ENCODE measurements at regions not wholly inside any gene's neighbourhood (a gene's known extent, or its start where the extent isn't known, plus 50 kb on each side); places are given as distances from the start of the nearest gene placed in this dataset.
"Not testable (repeated sequence)": the region's sequence is repeated elsewhere in the genome, so short reads cannot be mapped to it uniquely, and the experiment has no call there.

DNA sequence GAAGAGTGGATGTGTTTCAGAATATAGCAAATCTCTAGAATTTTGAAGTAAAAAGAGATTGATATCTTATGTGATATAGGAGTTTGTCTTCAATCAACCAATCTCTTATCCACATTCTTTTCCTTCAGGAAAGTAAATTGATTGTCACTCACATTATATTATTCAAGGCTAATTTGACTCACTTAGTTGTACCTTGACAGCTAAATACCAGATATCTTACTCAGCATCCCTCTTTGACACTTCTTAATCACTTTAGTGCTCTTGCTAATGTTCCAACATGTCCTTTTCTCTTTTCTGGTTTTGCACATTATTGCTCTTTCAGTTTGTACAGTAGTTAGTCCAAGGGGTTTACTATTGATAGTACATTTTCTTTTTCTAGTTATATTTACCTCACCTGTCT lies 286.9 kb upstream of the PTCHD4 start:
- Mint-ChIP-seq H3K36me3 (ENCODE audit: low read depth) (no peaks in the 10 kb centered on the region), H3K4me3 (no peak overlapping the region), H3K27me3 (no peaks in the 10 kb centered on the region), H3K27ac (no peak overlapping the region), H3K9me3 (peaks cover 12% of the 10 kb centered on the region), H3K4me1 (ENCODE audit: low read depth) (no peaks in the 10 kb centered on the region)
- ATAC-seq (no peak), DNase-seq (no peak)
- ChIA-PET CTCF (no interaction called here), POLR2A (no interaction called here)
- intact Hi-C loops (cut with micrococcal nuclease), result no loop called here
- no peak for TF ChIP-seq CTCF (IDR thresholded peaks at IDR 0.05)

DNA sequence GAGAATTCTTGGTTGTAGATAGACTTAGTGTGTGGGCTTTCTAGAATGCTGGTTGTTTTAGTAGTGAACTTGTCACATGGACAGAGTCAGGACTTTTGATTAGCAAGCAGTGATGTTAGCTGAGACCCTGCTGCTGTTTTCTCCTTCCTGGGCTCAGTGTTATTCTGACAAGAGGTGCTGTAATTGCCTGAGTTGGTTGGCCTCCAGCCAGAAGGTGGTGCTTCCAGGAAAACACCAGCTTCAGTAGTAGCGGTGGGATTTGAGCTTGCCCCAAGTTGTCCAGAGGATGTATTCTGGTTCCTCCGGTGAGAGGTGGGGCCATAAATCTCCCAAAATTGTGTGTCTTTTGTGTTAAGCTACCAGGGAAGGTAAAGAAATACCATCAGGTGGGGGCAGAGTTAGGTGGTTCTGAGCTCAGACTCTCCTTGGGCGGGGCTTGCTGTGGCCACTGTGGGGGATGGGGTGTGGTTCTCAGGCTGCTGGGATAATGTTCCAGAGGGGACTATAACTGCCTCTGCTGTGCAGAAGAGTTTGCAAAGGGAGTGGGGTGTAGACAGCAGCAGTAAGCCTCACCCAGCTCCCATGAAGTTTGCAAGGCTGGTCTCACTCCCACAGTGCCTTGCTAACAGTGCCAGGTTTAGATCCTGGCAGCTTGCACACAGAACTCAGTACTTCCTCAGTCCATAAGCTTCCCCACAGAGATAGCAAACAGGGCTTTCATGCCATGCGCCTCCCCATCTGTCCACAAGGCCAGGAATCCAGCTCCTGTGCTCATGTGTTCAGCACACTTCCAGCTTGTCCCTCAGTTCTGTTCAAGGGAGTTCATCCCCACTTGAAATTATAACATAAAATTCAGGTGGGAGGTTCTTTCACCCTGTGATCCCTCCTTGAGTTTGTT lies 278.4 kb upstream of the PTCHD4 start:
- POLR2A ChIA-PET, result no interaction called here

GRCh38 chr6:48388044-48388443 lies 277.0 kb upstream of the PTCHD4 start:
- CTCF ChIA-PET, result no interaction called here
- intact Hi-C loops (cut with micrococcal nuclease), result no loop called here
- POLR2A ChIA-PET, result no interaction called here
- Mint-ChIP-seq H3K36me3 (ENCODE audit: low read depth) (no peaks in the 10 kb centered on the region), H3K4me3 (no peak overlapping the region), H3K4me1 (ENCODE audit: low read depth) (no peaks in the 10 kb centered on the region), H3K27me3 (no peaks in the 10 kb centered on the region), H3K9me3 (peaks cover 2% of the 10 kb centered on the region), H3K27ac (no peak overlapping the region)
- DNase-seq (no peak), ATAC-seq (no peak)
- no peak for TF ChIP-seq CTCF (IDR thresholded peaks at IDR 0.05)

More for the DNA sequence above, 278.4 kb upstream of the PTCHD4 start:
- no peak for TF ChIP-seq CTCF (IDR thresholded peaks at IDR 0.05)
- CTCF ChIA-PET, result no interaction called here
- no peak overlapping the region for H3K27ac Mint-ChIP-seq
- intact Hi-C loops (cut with micrococcal nuclease), result no loop called here
- no peaks in the 10 kb centered on the region for H3K36me3 Mint-ChIP-seq (ENCODE audit: low read depth)
- no peaks in the 10 kb centered on the region for H3K27me3 Mint-ChIP-seq
- no peaks in the 10 kb centered on the region for H3K4me1 Mint-ChIP-seq (ENCODE audit: low read depth)
- H3K4me3 Mint-ChIP-seq, result no peak overlapping the region
- ATAC-seq (no peak), DNase-seq (no peak)
- peaks cover 6% of the 10 kb centered on the region for H3K9me3 Mint-ChIP-seq

DNA sequence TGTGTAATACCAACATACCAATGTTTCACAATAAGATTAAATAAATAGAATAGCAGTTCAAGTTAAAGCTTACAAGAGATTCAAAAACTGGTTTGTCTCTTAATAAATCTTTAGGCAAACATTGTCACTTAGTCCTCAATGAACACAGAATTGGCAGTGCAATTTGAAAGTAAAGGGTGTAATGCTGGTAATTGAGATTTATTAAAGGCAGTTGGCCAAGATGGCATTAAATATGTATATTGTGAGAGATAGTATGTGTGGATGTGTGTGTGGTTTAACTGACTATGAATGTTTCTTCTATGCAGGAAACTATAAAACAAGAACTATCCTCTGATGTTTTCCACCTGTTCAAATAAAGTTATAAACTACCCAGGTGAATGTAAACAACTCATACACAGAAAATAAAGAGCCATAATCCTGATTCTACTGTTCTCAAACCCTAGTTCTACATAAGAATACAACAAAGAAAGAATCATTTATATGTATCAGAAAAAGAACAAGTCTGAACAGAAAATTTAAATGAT lies 267.9 kb upstream of the PTCHD4 start:
- no peak for TF ChIP-seq CTCF (IDR thresholded peaks at IDR 0.05)
- CTCF ChIA-PET, result no interaction called here
- no peak overlapping the region for H3K4me3 Mint-ChIP-seq
- no peak overlapping the region for H3K27ac Mint-ChIP-seq
- ATAC-seq (no peak), DNase-seq (no peak)
- peaks cover 2% of the 10 kb centered on the region for H3K9me3 Mint-ChIP-seq
- H3K36me3 Mint-ChIP-seq (ENCODE audit: low read depth), result no peaks in the 10 kb centered on the region
- POLR2A ChIA-PET, result no interaction called here
- H3K27me3 Mint-ChIP-seq, result no peaks in the 10 kb centered on the region
- no peaks in the 10 kb centered on the region for H3K4me1 Mint-ChIP-seq (ENCODE audit: low read depth)
- intact Hi-C loops (cut with micrococcal nuclease), result no loop called here

GRCh38 chr6:48377115-48377514 lies 266.1 kb upstream of the PTCHD4 start:
- H3K4me1 Mint-ChIP-seq (ENCODE audit: low read depth), result no peaks in the 10 kb centered on the region
- H3K9me3 Mint-ChIP-seq, result peaks cover 2% of the 10 kb centered on the region
- no peak overlapping the region for H3K27ac Mint-ChIP-seq
- ATAC-seq (no peak), DNase-seq (no peak)
- H3K4me3 Mint-ChIP-seq, result no peak overlapping the region
- POLR2A ChIA-PET, result no interaction called here
- TF ChIP-seq CTCF (IDR thresholded peaks at IDR 0.05), result no peak
- no peaks in the 10 kb centered on the region for H3K36me3 Mint-ChIP-seq (ENCODE audit: low read depth)
- CTCF ChIA-PET, result no interaction called here
- intact Hi-C loops (cut with micrococcal nuclease), result no loop called here
- no peaks in the 10 kb centered on the region for H3K27me3 Mint-ChIP-seq

GRCh38 chr6:48371226-48371625 lies 260.2 kb upstream of the PTCHD4 start:
- H3K27me3 Mint-ChIP-seq; ATAC-seq; H3K27ac Mint-ChIP-seq; POLR2A ChIA-PET; H3K4me3 Mint-ChIP-seq; DNase-seq; H3K36me3 Mint-ChIP-seq (ENCODE audit: low read depth); CTCF ChIA-PET; H3K4me1 Mint-ChIP-seq (ENCODE audit: low read depth); intact Hi-C loops (cut with micrococcal nuclease): not testable (repeated sequence)
- peaks cover 11% of the 10 kb centered on the region for H3K9me3 Mint-ChIP-seq
